PC-9 (cell line): ENCODE measurements at regions not wholly inside any gene's neighbourhood (a gene's known extent, or its start where the extent isn't known, plus 50 kb on each side); places are given as distances from the start of the nearest gene placed in this dataset.
"Not testable (repeated sequence)": the region's sequence is repeated elsewhere in the genome, so short reads cannot be mapped to it uniquely, and the experiment has no call there.

ENCODE experiments used
- BruUV-seq: library from RNA; stranded (reverse); fragments of 400-500 nt; replicated peaks from 2 replicates; lab custom pipeline; 2021; lab: Mats Ljungman, UMichigan
- CTCF ChIA-PET: fragments of 300-600 bp; sonication (Branson Sonifier 250); formaldehyde crosslinking; loops from one replicate; lab custom pipeline; 2022; ENCODE audit warnings: antibody characterized with exemption; lab: Charles Lee
- POLR2A ChIA-PET: fragments of 300-600 bp; sonication (Branson Sonifier 250); formaldehyde crosslinking; loops from one replicate; lab custom pipeline; 2022; ENCODE audit warnings: antibody characterized with exemption; ENCODE audit not compliant: unreplicated experiment; lab: Charles Lee
- DNase-seq, 2 experiments: peaks; one replicate each; pipeline versions ENCODE4 v3.0.0 to v3.0.0-alpha.2; 2015 to 2022; ENCODE audit warnings: mixed read lengths in 1 of 2
- H2AFZ ChIP-seq: fragments of 200-600 bp; sonication (generic); 2 replicates; pipeline ENCODE4 v1.8.1; 2017; ENCODE audit warnings: antibody characterized with exemption
- H3F3A ChIP-seq: fragments of 200-600 bp; sonication (generic); 2 replicates; pipeline ENCODE4 v1.8.1; 2017; ENCODE audit warnings: antibody characterized with exemption, mild to moderate bottlenecking, low read depth; ENCODE audit not compliant: insufficient read depth
- H3K27ac ChIP-seq: fragments of 200-600 bp; sonication (generic); 2 replicates; pipeline ENCODE4 v1.6.1; 2016; ENCODE audit warnings: mixed run types
- H3K27me3 ChIP-seq: fragments of 200-600 bp; sonication (generic); 2 replicates; pipeline ENCODE4 v1.6.1; 2016; ENCODE audit warnings: low read depth, mixed run types; ENCODE audit not compliant: insufficient read depth
- H3K36me3 ChIP-seq: fragments of 200-600 bp; sonication (generic); 2 replicates; pipeline ENCODE4 v1.6.1; 2016; ENCODE audit warnings: low read depth, mixed run types
- H3K4me1 ChIP-seq: fragments of 200-600 bp; sonication (generic); replicated peaks from 2 replicates; pipeline ENCODE4 v1.6.1; 2016; ENCODE audit warnings: mixed run types; ENCODE audit not compliant: insufficient read depth
- H3K4me2 ChIP-seq: fragments of 200-600 bp; sonication (generic); 2 replicates; pipeline ENCODE4 v1.6.1; 2017; ENCODE audit warnings: mixed run types
- H3K4me3 ChIP-seq: fragments of 200-600 bp; sonication (generic); 2 replicates; pipeline ENCODE4 v1.6.1; 2016; ENCODE audit warnings: mixed run types
- H3K79me2 ChIP-seq: fragments of 200-600 bp; sonication (generic); 2 replicates; pipeline ENCODE4 v1.6.1; 2017; ENCODE audit warnings: low read depth, mixed run types
- H3K9me2 ChIP-seq: fragments of 200-600 bp; sonication (generic); 2 replicates; pipeline ENCODE4 v1.8.1; 2017; ENCODE audit warnings: mild to moderate bottlenecking; ENCODE audit not compliant: insufficient read depth
- H3K9me3 ChIP-seq: fragments of 200-600 bp; sonication (generic); 2 replicates; pipeline ENCODE4 v1.8.1; 2016; ENCODE audit warnings: low read depth; ENCODE audit not compliant: insufficient read depth
- H4K20me1 ChIP-seq: fragments of 200-600 bp; sonication (generic); 2 replicates; pipeline ENCODE4 v1.8.1; 2017; ENCODE audit not compliant: insufficient read depth
- CTCF ChIP-seq: fragments of 200-600 bp; sonication (generic); conservative IDR thresholded peaks from 2 replicates; pipeline ENCODE4 v1.6.1; 2017; ENCODE audit warnings: mixed run types, antibody characterized with exemption, mild to moderate bottlenecking, moderate library complexity
- EZH2 ChIP-seq: fragments of 200-600 bp; sonication (generic); IDR thresholded peaks from 2 replicates; pipeline ENCODE4 v1.8.0; 2017; ENCODE audit warnings: antibody characterized with exemption, low read depth
- intact Hi-C: fragments of 100-400 bp; cut with micrococcal nuclease; formaldehyde crosslinking; loops from one replicate; pipeline ENCODE4 v1.10.0; 2022; ENCODE audit not compliant: unreplicated experiment

GRCh38 chrX:130563476-130563875, 161.7 kb downstream of the RBMX2 start:
- Histone ChIP-seq H3K4me3 (no peak overlapping the region), H3K27me3 (0 out of 2 replicates have a peak, but pooled peaks cover 4% of the 10 kb centered on the region), H3K79me2 (no peaks in the 10 kb centered on the region), H3K4me2 (no peak overlapping the region), H3K27ac (no peak overlapping the region), H3K4me1 (no peaks in the 10 kb centered on the region), H3F3A (no peaks in the 10 kb centered on the region), H2AFZ (no peak overlapping the region), H3K36me3 (no peaks in the 10 kb centered on the region), H3K9me2 (no peaks in the 10 kb centered on the region), H4K20me1 (no peaks in the 10 kb centered on the region), H3K9me3 (no peaks in the 10 kb centered on the region)
- no TSS peak for BruUV-seq
- TF ChIP-seq EZH2 (no peak), CTCF (no peak)
- CTCF ChIA-PET, result no interaction called here
- POLR2A ChIA-PET, result no interaction called here
- intact Hi-C loops, result no loop called here
- no peak for DNase-seq

GRCh38 chrX:130566028-130566683, 164.4 kb downstream of the RBMX2 start:
- no peaks in the 10 kb centered on the region for H3K4me1 ChIP-seq
- ChIA-PET POLR2A (no interaction called here), CTCF (no interaction called here)
- TF ChIP-seq EZH2, result no peak
- H3K4me3 ChIP-seq, result no peak overlapping the region
- intact Hi-C loops, result no loop called here
- H4K20me1 ChIP-seq, result no peaks in the 10 kb centered on the region
- no peak overlapping the region for H3K4me2 ChIP-seq
- BruUV-seq, result no TSS peak
- no peaks in the 10 kb centered on the region for H3K36me3 ChIP-seq
- no peak overlapping the region for H3K27ac ChIP-seq
- H3K79me2 ChIP-seq, result no peaks in the 10 kb centered on the region
- H3F3A ChIP-seq, result no peaks in the 10 kb centered on the region
- H3K27me3 ChIP-seq, result 0 out of 2 replicates have a peak, but pooled peaks cover 4% of the 10 kb centered on the region
- H2AFZ ChIP-seq, result no peak overlapping the region
- DNase-seq, result no peak
- no peaks in the 10 kb centered on the region for H3K9me2 ChIP-seq
- no peaks in the 10 kb centered on the region for H3K9me3 ChIP-seq

- H2AFZ ChIP-seq, H3K9me2 ChIP-seq, H3F3A ChIP-seq, H4K20me1 ChIP-seq, H3K36me3 ChIP-seq, H3K9me3 ChIP-seq, CTCF ChIA-PET, H3K4me1 ChIP-seq, H3K4me3 ChIP-seq, H3K27ac ChIP-seq, BruUV-seq, H3K4me2 ChIP-seq, DNase-seq, intact Hi-C loops, POLR2A ChIA-PET, H3K79me2 ChIP-seq, H3K27me3 ChIP-seq: not testable (repeated sequence)
Observed at GRCh38 chrX:130573030-130573429, 171.2 kb downstream of the RBMX2 start.
